ENCODE measurements at regions not wholly inside any gene's neighbourhood (a gene's known extent, or its start where the extent isn't known, plus 50 kb on each side); places are given as distances from the start of the nearest gene placed in this dataset.

GRCh38 chr10:111203615-111204014 is 126.8 kb downstream of the ADRA2A start:
- peaks cover 0 to 2% of the 10 kb centered on the region in 2 experiments; a peak in 1 of 4 replicates for H3K27me3 ChIP-seq (replicated peaks in 1 of 2; ENCODE audit: control insufficient read depth in 2 of 2, insufficient read depth in 2 of 2, low read length in 1 of 2)
- H4K20me1 ChIP-seq (ENCODE audit: control insufficient read depth, insufficient read depth), result no peaks in the 10 kb centered on the region; the same call in 1 of the 2 replicates
- ChIA-PET RAD21 (ENCODE audit: unreplicated experiment) (no interaction called here), POLR2A (no interaction called here), CTCF (no interaction called here), SMC1A (ENCODE audit: uncharacterized antibody, unreplicated experiment) (no interaction called here)
- no peaks in the 10 kb centered on the region for H3K36me3 ChIP-seq (ENCODE audit: control insufficient read depth in 2 of 2, insufficient read depth in 2 of 2, low read length in 1 of 2)
- no peaks in the 10 kb centered on the region for H3K4me1 ChIP-seq (ENCODE audit: control insufficient read depth, insufficient read depth, low read length)
- H3K79me2 ChIP-seq (ENCODE audit: control insufficient read depth, insufficient read depth, low read length), result no peaks in the 10 kb centered on the region
- H3K4me2 ChIP-seq (ENCODE audit: control insufficient read depth, insufficient read depth), result no peak overlapping the region
- H3K4me3 ChIP-seq, result no peak overlapping the region
- ATAC-seq, result no peak
- no peak overlapping the region for H2AFZ ChIP-seq (ENCODE audit: control insufficient read depth, low read depth, low read length)
- H3K9me3 ChIP-seq (replicated peaks; ENCODE audit: control insufficient read depth, insufficient read depth, low read length), result no peaks in the 10 kb centered on the region
- in situ Hi-C loops (cut with MboI) (loop anchor here (10.0 kb wide), 1 partner anchor 299 kb away; no protein-coding TSS in a partner anchor), intact Hi-C loops (cut with micrococcal nuclease; ENCODE audit: unreplicated experiment) (loop anchor here (10.0 kb wide), 1 partner anchor 309 kb away; no protein-coding TSS in a partner anchor)
- DNase-seq (ENCODE audit: low read depth, low spot score), result no peak
- BruUV-seq (replicated peaks), result no TSS peak
- no peak overlapping the region for H3K9ac ChIP-seq (ENCODE audit: control insufficient read depth, insufficient read depth, low read length)
- FAIRE-seq, result no peak
- 33% methylated on average over 2 of the region's 2 CpGs for WGBS (ENCODE audit: insufficient coverage, insufficient replicate concordance, low lambda C conversion rate, missing lambda C conversion rate)
- no peak overlapping the region for H3K27ac ChIP-seq (ENCODE audit: control insufficient read depth, insufficient read depth)
- TF ChIP-seq, protein P1, sequence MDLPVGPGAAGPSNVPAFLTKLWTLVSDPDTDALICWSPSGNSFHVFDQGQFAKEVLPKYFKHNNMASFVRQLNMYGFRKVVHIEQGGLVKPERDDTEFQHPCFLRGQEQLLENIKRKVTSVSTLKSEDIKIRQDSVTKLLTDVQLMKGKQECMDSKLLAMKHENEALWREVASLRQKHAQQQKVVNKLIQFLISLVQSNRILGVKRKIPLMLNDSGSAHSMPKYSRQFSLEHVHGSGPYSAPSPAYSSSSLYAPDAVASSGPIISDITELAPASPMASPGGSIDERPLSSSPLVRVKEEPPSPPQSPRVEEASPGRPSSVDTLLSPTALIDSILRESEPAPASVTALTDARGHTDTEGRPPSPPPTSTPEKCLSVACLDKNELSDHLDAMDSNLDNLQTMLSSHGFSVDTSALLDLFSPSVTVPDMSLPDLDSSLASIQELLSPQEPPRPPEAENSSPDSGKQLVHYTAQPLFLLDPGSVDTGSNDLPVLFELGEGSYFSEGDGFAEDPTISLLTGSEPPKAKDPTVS (IDR thresholded peaks at IDR 0.05; ENCODE audit: low read depth, low read length), result no peak
- TF ChIP-seq LARP7 (IDR thresholded peaks at IDR 0.05), result no peak
- no peak for TF ChIP-seq RBBP5 (conservative IDR thresholded peaks at IDR 0.05)
- TF ChIP-seq, protein P2, sequence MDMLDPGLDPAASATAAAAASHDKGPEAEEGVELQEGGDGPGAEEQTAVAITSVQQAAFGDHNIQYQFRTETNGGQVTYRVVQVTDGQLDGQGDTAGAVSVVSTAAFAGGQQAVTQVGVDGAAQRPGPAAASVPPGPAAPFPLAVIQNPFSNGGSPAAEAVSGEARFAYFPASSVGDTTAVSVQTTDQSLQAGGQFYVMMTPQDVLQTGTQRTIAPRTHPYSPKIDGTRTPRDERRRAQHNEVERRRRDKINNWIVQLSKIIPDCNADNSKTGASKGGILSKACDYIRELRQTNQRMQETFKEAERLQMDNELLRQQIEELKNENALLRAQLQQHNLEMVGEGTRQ (IDR thresholded peaks at IDR 0.05; ENCODE audit: borderline replicate concordance, low read depth, low read length), result no peak
- no peak for TF ChIP-seq SREBF1 (IDR thresholded peaks at IDR 0.05; ENCODE audit: low read length)
- TF ChIP-seq, protein P3, sequence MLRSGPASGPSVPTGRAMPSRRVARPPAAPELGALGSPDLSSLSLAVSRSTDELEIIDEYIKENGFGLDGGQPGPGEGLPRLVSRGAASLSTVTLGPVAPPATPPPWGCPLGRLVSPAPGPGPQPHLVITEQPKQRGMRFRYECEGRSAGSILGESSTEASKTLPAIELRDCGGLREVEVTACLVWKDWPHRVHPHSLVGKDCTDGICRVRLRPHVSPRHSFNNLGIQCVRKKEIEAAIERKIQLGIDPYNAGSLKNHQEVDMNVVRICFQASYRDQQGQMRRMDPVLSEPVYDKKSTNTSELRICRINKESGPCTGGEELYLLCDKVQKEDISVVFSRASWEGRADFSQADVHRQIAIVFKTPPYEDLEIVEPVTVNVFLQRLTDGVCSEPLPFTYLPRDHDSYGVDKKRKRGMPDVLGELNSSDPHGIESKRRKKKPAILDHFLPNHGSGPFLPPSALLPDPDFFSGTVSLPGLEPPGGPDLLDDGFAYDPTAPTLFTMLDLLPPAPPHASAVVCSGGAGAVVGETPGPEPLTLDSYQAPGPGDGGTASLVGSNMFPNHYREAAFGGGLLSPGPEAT (IDR thresholded peaks at IDR 0.05; ENCODE audit: low read depth), result no peak
- TF ChIP-seq, protein P4, sequence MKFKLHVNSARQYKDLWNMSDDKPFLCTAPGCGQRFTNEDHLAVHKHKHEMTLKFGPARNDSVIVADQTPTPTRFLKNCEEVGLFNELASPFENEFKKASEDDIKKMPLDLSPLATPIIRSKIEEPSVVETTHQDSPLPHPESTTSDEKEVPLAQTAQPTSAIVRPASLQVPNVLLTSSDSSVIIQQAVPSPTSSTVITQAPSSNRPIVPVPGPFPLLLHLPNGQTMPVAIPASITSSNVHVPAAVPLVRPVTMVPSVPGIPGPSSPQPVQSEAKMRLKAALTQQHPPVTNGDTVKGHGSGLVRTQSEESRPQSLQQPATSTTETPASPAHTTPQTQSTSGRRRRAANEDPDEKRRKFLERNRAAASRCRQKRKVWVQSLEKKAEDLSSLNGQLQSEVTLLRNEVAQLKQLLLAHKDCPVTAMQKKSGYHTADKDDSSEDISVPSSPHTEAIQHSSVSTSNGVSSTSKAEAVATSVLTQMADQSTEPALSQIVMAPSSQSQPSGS (IDR thresholded peaks at IDR 0.05; ENCODE audit: low read length), result no peak
- TF ChIP-seq SREBF2 (IDR thresholded peaks at IDR 0.05; ENCODE audit: low read length), result no peak
- TF ChIP-seq TAF1 (IDR thresholded peaks at IDR 0.05; ENCODE audit: borderline replicate concordance, low read depth, low read length), result no peak
- TF ChIP-seq GATAD2B (conservative IDR thresholded peaks at IDR 0.05; ENCODE audit: low read depth), result no peak
- TF ChIP-seq SRF (IDR thresholded peaks at IDR 0.05; ENCODE audit: low read depth in 2 of 2, low read length in 2 of 2), result no peak
- no peak for TF ChIP-seq RAD51 (IDR thresholded peaks at IDR 0.05)
- no peak for TF ChIP-seq CHD1 (IDR thresholded peaks at IDR 0.05; ENCODE audit: low read depth, low read length)
- TF ChIP-seq TCF3 (IDR thresholded peaks at IDR 0.05; ENCODE audit: borderline replicate concordance, insufficient read depth, low read depth, low read length), result no peak
- no peak for TF ChIP-seq MLLT1 (IDR thresholded peaks at IDR 0.05)
- no peak for TF ChIP-seq ETV6 (conservative IDR thresholded peaks at IDR 0.05 in 1 of 2, IDR thresholded peaks at IDR 0.05 in 1 of 2; ENCODE audit: borderline replicate concordance in 1 of 2, low read depth in 1 of 2)
- TF ChIP-seq ESRRA (IDR thresholded peaks at IDR 0.05; ENCODE audit: low read length), result no peak
- TF ChIP-seq WRNIP1 (IDR thresholded peaks at IDR 0.05; ENCODE audit: borderline replicate concordance, low read depth, low read length), result no peak
